22Rv1 (cell line): ENCODE measurements at regions not wholly inside any gene's neighbourhood (a gene's known extent, or its start where the extent isn't known, plus 50 kb on each side); places are given as distances from the start of the nearest gene placed in this dataset.

Source experiments
- CTCF ChIP-seq: fragments of 450-650 bp; IDR thresholded peaks from 2 replicates; pipeline ENCODE4 v1.5.1; 2017; ENCODE audit warnings: mild to moderate bottlenecking
- ZFX ChIP-seq: fragments of 450-650 bp; IDR thresholded peaks from 2 replicates; pipeline ENCODE4 v1.6.1; 2017; ENCODE audit warnings: antibody characterized with exemption, borderline replicate concordance

DNA sequence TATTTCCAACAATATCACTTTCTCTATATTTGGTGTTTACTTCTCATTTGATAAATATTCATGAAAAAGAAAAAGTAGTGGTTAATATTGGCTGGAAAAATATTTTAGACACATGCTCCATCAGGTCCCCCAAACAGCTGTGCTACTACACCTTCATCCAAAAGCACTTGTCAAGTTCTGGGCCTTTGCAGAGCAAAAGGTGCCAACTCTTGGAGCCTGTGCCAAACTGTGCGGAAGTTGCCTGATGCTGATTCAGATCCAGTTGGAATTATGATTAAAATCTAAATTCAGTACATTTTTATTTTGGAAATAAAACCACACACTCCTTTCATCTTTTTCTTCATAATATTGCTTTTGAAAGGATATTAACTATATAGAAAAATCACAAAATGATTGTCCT is 1497.4 kb upstream of the CADM2 start:
- TF ChIP-seq CTCF (no peak), ZFX (no peak)
